ENCODE measurements at regions not wholly inside any gene's neighbourhood (a gene's known extent, or its start where the extent isn't known, plus 50 kb on each side); places are given as distances from the start of the nearest gene placed in this dataset.
A peak's percentile ranks its signal among the peaks of the same experiment; 100 is the strongest.
"Not testable (repeated sequence)": the region's sequence is repeated elsewhere in the genome, so short reads cannot be mapped to it uniquely, and the experiment has no call there.

DNA sequence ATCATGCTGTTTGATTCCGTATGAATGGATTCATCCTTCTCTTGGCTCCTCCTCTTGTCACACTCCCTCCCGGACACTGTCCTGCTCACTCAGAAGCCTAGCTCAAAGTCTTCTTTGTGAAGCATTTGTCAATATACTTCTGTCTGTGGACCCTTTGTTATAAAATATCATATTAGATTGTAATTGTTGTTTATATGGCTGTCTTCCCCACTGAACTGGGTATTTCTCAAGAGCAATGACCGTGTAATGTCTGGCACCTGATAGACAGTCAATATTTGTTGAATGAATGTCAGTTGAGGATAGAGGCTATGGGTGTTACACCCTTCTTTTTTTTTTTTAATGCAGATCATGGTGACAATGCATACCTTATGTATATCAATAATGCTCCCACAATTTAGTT is 335.3 kb downstream of the SOX4 start:
- Histone ChIP-seq H3K36me3 (ENCODE audit: insufficient read depth, low read length) (no peaks in the 10 kb centered on the region), H3K27me3 (ENCODE audit: insufficient read depth, low read length) (no peaks in the 10 kb centered on the region), H3K4me3 (ENCODE audit: low read length) (no peak overlapping the region), H3K9ac (ENCODE audit: low read depth, low read length) (no peak overlapping the region), H3K4me1 (ENCODE audit: insufficient read depth, low read length) (peaks cover 3% of the 10 kb centered on the region; the same call in 1 of the 2 replicates), H3K9me3 (ENCODE audit: insufficient read depth, low read depth, low read length) (no peaks in the 10 kb centered on the region), H3K27ac (ENCODE audit: low read depth, low read length) (no peak overlapping the region)
- 87% methylated on average over 3 of the region's 3 CpGs for WGBS

GRCh38 chr6:21931641-21932335 is 338.2 kb downstream of the SOX4 start:
- H3K4me1 ChIP-seq (ENCODE audit: insufficient read depth, low read length), result peaks cover 6% of the 10 kb centered on the region
- no peaks in the 10 kb centered on the region for H3K27me3 ChIP-seq (ENCODE audit: insufficient read depth, low read length)
- H3K9ac ChIP-seq (ENCODE audit: low read depth, low read length), result no peak overlapping the region
- H3K4me3 ChIP-seq (ENCODE audit: low read length), result no peak overlapping the region
- H3K27ac ChIP-seq (ENCODE audit: low read depth, low read length), result no peak overlapping the region
- H3K9me3 ChIP-seq (ENCODE audit: insufficient read depth, low read depth, low read length), result no peaks in the 10 kb centered on the region
- WGBS, result 93% methylated on average over 4 of the region's 4 CpGs
- H3K36me3 ChIP-seq (ENCODE audit: insufficient read depth, low read length), result no peaks in the 10 kb centered on the region

DNA sequence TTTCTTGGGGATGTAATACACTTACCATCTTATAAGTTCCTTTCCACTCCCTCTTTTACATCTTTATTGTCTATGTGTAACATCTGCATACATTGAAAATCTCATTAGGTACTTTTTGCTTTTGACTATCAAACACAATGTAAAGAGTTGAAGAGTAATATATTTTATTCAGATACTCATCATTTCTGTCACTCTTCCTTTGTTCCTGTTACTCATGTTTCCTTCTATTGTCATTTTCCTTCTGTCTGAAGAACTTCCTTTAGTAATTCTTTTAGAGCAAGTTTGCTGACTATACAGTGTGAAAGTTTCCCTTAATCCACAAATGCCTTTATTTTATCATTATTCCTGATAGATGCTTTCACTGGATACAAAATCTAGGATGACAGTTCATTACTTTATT is 339.8 kb downstream of the SOX4 start:
- Histone ChIP-seq H3K4me3 (ENCODE audit: low read length) (no peak overlapping the region), H3K9me3 (ENCODE audit: insufficient read depth, low read depth, low read length) (no peaks in the 10 kb centered on the region), H3K27me3 (ENCODE audit: insufficient read depth, low read length) (no peaks in the 10 kb centered on the region), H3K9ac (ENCODE audit: low read depth, low read length) (no peak overlapping the region), H3K27ac (ENCODE audit: low read depth, low read length) (no peak overlapping the region), H3K4me1 (ENCODE audit: insufficient read depth, low read length) (peaks cover 3% of the 10 kb centered on the region; the same call in 1 of the 2 replicates), H3K36me3 (ENCODE audit: insufficient read depth, low read length) (no peaks in the 10 kb centered on the region)

DNA sequence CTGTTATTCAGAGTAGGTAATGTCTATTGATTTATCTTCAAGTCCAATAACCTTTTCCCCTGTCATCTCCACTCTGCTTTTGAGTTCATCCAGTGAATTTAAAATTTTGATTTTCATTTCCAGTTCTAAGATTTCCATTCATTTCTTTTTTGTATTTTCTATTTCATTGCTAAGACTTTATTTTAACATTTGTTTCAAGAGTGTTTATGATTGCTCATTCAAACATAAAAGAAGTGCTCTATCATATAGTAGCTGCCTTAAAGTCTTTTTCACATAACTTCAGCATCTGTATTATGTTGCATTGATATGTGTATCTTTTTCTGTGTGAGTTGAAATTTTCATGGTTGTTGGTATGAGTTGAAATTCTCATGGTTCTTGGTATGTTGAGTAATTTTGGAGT is 341.6 kb downstream of the SOX4 start:
- no peaks in the 10 kb centered on the region for H3K36me3 ChIP-seq (ENCODE audit: insufficient read depth, low read length)
- no peak overlapping the region for H3K9ac ChIP-seq (ENCODE audit: low read depth, low read length)
- H3K4me3 ChIP-seq (ENCODE audit: low read length), result no peak overlapping the region
- no peak overlapping the region for H3K27ac ChIP-seq (ENCODE audit: low read depth, low read length)
- no peaks in the 10 kb centered on the region for H3K9me3 ChIP-seq (ENCODE audit: insufficient read depth, low read depth, low read length)
- H3K4me1 ChIP-seq (ENCODE audit: insufficient read depth, low read length), result peaks cover 3% of the 10 kb centered on the region; the same call in 1 of the 2 replicates
- no peaks in the 10 kb centered on the region for H3K27me3 ChIP-seq (ENCODE audit: insufficient read depth, low read length)

DNA sequence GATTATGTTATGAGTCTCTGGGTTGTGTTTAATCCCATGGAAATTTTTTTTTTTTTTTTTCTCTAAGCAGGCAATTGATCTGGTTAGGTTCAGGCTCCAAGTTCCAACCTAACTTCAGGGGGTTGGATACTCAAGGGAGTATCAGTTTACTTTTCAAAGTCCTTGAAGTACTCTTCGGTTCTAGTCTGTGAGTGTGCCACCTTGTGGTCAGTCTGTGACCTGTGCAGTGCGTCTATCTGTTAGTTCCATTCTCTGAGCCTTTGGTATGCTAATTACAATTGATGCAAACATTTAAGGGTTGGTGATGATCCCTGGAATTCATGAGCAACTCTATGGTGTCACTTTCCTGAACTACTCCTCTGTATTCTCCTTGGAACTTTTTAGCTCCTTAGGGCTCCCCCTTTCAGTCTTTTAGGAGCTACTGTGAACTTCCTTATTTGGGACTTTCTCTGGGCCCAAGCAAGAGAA is 342.0 kb downstream of the SOX4 start:
- H3K9me3 ChIP-seq (ENCODE audit: insufficient read depth, low read depth, low read length), result no peaks in the 10 kb centered on the region
- 33% methylated on average over 2 of the region's 2 CpGs for WGBS
- H3K27ac ChIP-seq (ENCODE audit: low read depth, low read length), result no peak overlapping the region; the same call in 1 of the 2 replicates
- H3K4me3 ChIP-seq (ENCODE audit: low read length), result no peak overlapping the region
- H3K27me3 ChIP-seq (ENCODE audit: insufficient read depth, low read length), result no peaks in the 10 kb centered on the region
- peaks cover 3% of the 10 kb centered on the region; the same call in 1 of the 2 replicates for H3K4me1 ChIP-seq (ENCODE audit: insufficient read depth, low read length)
- no peaks in the 10 kb centered on the region for H3K36me3 ChIP-seq (ENCODE audit: insufficient read depth, low read length)
- H3K9ac ChIP-seq (ENCODE audit: low read depth, low read length), result no peak overlapping the region

DNA sequence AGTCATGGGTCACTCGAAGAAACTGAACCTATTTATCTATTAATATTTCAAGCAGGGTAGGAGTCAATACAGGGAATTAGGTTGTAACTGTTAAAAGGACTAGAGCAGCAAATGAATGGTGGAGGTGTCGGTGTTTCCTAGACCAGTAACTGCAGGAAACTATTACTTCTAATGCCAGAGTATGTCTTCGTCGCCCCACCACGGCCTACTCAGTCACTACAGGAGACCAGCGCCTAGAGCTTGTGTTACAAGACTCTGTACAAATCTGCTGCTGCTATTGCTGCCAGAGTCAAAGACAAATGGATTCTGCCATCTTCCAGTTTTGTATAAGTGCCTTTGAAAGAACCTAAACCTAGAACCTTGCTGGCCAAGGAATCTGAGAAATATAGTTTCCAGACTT is 343.9 kb downstream of the SOX4 start:
- Histone ChIP-seq H3K36me3 (ENCODE audit: insufficient read depth, low read length) (no peaks in the 10 kb centered on the region), H3K4me1 (ENCODE audit: insufficient read depth, low read length) (peaks cover 10% of the 10 kb centered on the region), H3K4me3 (ENCODE audit: low read length) (no peak overlapping the region), H3K9me3 (ENCODE audit: insufficient read depth, low read depth, low read length) (no peaks in the 10 kb centered on the region), H3K27ac (ENCODE audit: low read depth, low read length) (no peak overlapping the region), H3K9ac (ENCODE audit: low read depth, low read length) (no peak overlapping the region), H3K27me3 (ENCODE audit: insufficient read depth, low read length) (no peaks in the 10 kb centered on the region)
- WGBS, result 90% methylated on average over 5 of the region's 6 CpGs

DNA sequence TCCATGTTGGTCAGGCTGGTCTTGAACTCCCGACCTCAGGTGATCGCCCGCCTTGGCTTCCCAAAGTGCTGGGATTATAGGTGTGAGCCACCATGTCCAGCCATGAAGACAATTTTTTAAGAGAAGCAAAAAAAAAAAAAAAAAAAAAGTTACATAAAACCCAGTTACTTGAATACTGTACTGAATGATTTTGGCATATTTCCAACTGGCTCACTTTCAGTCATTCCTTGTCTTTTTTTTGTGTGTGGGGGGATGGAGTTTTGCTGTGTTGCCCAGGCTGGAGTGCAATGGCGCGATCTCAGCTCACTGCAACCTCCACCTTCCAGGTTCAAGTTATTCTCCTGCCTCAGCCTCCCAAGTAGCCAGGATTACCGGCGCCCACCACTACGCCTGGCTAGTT is 345.5 kb downstream of the SOX4 start:
- not testable (repeated sequence) for H3K36me3 ChIP-seq (ENCODE audit: insufficient read depth, low read length); H3K27ac ChIP-seq (ENCODE audit: low read depth, low read length); H3K27me3 ChIP-seq (ENCODE audit: insufficient read depth, low read length); H3K9ac ChIP-seq (ENCODE audit: low read depth, low read length); H3K4me3 ChIP-seq (ENCODE audit: low read length); H3K9me3 ChIP-seq (ENCODE audit: insufficient read depth, low read depth, low read length)
- WGBS, result 94% methylated on average over 8 of the region's 8 CpGs
- H3K4me1 ChIP-seq (ENCODE audit: insufficient read depth, low read length), result peaks cover 14% of the 10 kb centered on the region

DNA sequence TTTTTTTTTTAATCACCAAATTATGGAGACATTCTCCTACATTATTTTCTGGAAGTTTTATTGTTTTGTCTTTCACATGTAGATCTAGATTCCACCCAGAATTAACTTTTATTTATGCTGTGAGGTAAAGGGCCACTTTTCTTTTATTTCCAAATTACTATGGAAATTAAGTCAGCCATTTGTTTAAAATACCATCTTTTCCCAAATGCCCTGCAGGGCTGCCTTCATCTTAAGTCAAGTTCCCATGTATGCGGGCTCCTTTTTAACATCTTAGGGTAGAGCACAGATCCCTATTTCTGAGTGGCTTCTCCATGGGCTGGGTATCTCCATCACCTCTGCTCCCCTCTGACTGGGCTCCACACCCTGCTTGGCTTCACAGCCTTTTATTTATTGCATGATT is 348.4 kb downstream of the SOX4 start:
- H3K9me3 ChIP-seq (ENCODE audit: insufficient read depth, low read depth, low read length), result no peaks in the 10 kb centered on the region
- no peaks in the 10 kb centered on the region for H3K36me3 ChIP-seq (ENCODE audit: insufficient read depth, low read length)
- no peaks in the 10 kb centered on the region for H3K27me3 ChIP-seq (ENCODE audit: insufficient read depth, low read length)
- H3K4me3 ChIP-seq (ENCODE audit: low read length), result no peak overlapping the region
- WGBS, result 83% methylated on average over 1 of the region's 1 CpG
- H3K4me1 ChIP-seq (ENCODE audit: insufficient read depth, low read length), result peaks cover 12% of the 10 kb centered on the region
- H3K9ac ChIP-seq (ENCODE audit: low read depth, low read length), result no peak overlapping the region
- no peak overlapping the region for H3K27ac ChIP-seq (ENCODE audit: low read depth, low read length)

- WGBS, result 94% methylated on average over 5 of the region's 6 CpGs
- H3K9ac ChIP-seq (ENCODE audit: low read depth, low read length), result no peak overlapping the region
Measured at GRCh38 chr6:21942897-21943296, 349.3 kb downstream of the SOX4 start.

DNA sequence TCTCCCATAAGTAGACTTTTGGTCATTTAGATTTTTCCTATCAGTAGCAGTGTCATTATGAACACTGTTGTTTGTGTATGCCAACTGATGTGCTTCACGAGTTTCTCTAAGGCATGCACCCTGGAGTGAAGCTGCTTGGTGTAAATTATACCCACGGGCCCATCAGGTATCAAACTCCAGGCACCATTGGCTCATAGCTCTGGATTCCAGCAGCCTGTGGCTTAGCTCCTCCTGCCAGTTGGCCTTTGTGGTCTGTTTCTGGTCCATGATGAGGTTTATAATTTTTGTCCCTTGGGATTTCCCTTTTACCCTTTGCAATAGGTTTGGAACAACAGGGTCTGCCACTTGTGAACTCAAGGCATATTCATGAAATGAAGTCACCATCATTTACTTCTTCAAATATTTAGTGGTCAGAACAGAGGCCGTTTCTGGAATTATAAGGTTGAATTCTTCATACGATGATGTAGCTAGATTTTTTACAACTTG is 350.5 kb downstream of the PRL start:
- WGBS, result 67% methylated on average over 4 of the region's 4 CpGs
- H3K27ac ChIP-seq (ENCODE audit: low read depth, low read length), result no peak overlapping the region
- H3K4me1 ChIP-seq (ENCODE audit: insufficient read depth, low read length), result peaks cover 44% of the 10 kb centered on the region

More at GRCh38 chr6:21942897-21943296, 349.3 kb downstream of the SOX4 start:
- peaks cover 17% of the 10 kb centered on the region for H3K4me1 ChIP-seq (ENCODE audit: insufficient read depth, low read length)
- no peaks in the 10 kb centered on the region for H3K36me3 ChIP-seq (ENCODE audit: insufficient read depth, low read length)
- H3K9me3 ChIP-seq (ENCODE audit: insufficient read depth, low read depth, low read length), result no peaks in the 10 kb centered on the region
- no peaks in the 10 kb centered on the region for H3K27me3 ChIP-seq (ENCODE audit: insufficient read depth, low read length)
- H3K4me3 ChIP-seq (ENCODE audit: low read length), result no peak overlapping the region
- peak overlapping the region; percentile 6; the same call in 1 of the 2 replicates for H3K27ac ChIP-seq (ENCODE audit: low read depth, low read length)

GRCh38 chr6:21947227-21947626 is 349.6 kb downstream of the PRL start:
- H3K36me3 ChIP-seq (ENCODE audit: insufficient read depth, low read length); H3K27ac ChIP-seq (ENCODE audit: low read depth, low read length); H3K27me3 ChIP-seq (ENCODE audit: insufficient read depth, low read length); H3K4me3 ChIP-seq (ENCODE audit: low read length); H3K9ac ChIP-seq (ENCODE audit: low read depth, low read length); H3K9me3 ChIP-seq (ENCODE audit: insufficient read depth, low read depth, low read length): not testable (repeated sequence)
- peaks cover 42% of the 10 kb centered on the region for H3K4me1 ChIP-seq (ENCODE audit: insufficient read depth, low read length)
- 93% methylated on average over 3 of the region's 3 CpGs for WGBS

More for the DNA sequence above, 350.5 kb downstream of the PRL start:
- H3K36me3 ChIP-seq (ENCODE audit: insufficient read depth, low read length), result no peaks in the 10 kb centered on the region
- H3K27me3 ChIP-seq (ENCODE audit: insufficient read depth, low read length), result no peaks in the 10 kb centered on the region
- H3K9me3 ChIP-seq (ENCODE audit: insufficient read depth, low read depth, low read length), result no peaks in the 10 kb centered on the region
- no peak overlapping the region for H3K4me3 ChIP-seq (ENCODE audit: low read length)
- H3K9ac ChIP-seq (ENCODE audit: low read depth, low read length), result no peak overlapping the region
